ENCODE measurements at regions not wholly inside any gene's neighbourhood (a gene's known extent, or its start where the extent isn't known, plus 50 kb on each side); places are given as distances from the start of the nearest gene placed in this dataset.

- Histone ChIP-seq H3K9ac (ENCODE audit: insufficient read depth, low read depth, low read length) (no peak overlapping the region), H3K9me3 (ENCODE audit: low read length) (no peaks in the 10 kb centered on the region), H3K79me2 (ENCODE audit: insufficient read depth, low read length) (no peaks in the 10 kb centered on the region), H4K20me1 (ENCODE audit: insufficient read depth, low read length) (no peaks in the 10 kb centered on the region), H3K4me2 (ENCODE audit: low read depth, low read length) (no peak overlapping the region), H2AFZ (ENCODE audit: low read length) (no peak overlapping the region), H3K4me1 (ENCODE audit: insufficient read depth, low read length) (no peaks in the 10 kb centered on the region), H3K27me3 (ENCODE audit: control insufficient read depth in 1 of 2, insufficient read depth in 2 of 2, low read length in 2 of 2) (no peaks in the 10 kb centered on the region), H3K36me3 (replicated peaks in 1 of 2; ENCODE audit: control insufficient read depth in 1 of 2, insufficient read depth in 2 of 2, low read length in 2 of 2) (no peaks in the 10 kb centered on the region), H3K27ac (ENCODE audit: extremely low read length, insufficient read depth, low read length) (no peak overlapping the region), H3K4me3 (replicated peaks in 1 of 3; ENCODE audit: insufficient read depth in 1 of 3, low read depth in 2 of 3, low read length in 3 of 3) (no peak overlapping the region)
- no TSS peak for BruUV-seq (replicated peaks)
- no peak for DNase-seq (ENCODE audit: low spot score)
- TF ChIP-seq SSRP1 (CRISPR knock-in tag; IDR thresholded peaks at IDR 0.05) (no peak), TIGD3 (CRISPR knock-in tag; IDR thresholded peaks at IDR 0.05; ENCODE audit: borderline replicate concordance) (no peak), SIN3B (IDR thresholded peaks at IDR 0.05; ENCODE audit: low read length) (no peak), ZSCAN20 (CRISPR knock-in tag; IDR thresholded peaks at IDR 0.05; ENCODE audit: borderline replicate concordance) (no peak), ZNF577 (CRISPR knock-in tag; IDR thresholded peaks at IDR 0.05; ENCODE audit: borderline replicate concordance, low read depth) (no peak), ZNF335 (CRISPR knock-in tag; IDR thresholded peaks at IDR 0.05) (no peak), SKIL (CRISPR knock-in tag; IDR thresholded peaks at IDR 0.05; ENCODE audit: borderline replicate concordance) (no peak), SNAI1 (CRISPR knock-in tag; IDR thresholded peaks at IDR 0.05; ENCODE audit: borderline replicate concordance) (no peak), MAFG (CRISPR knock-in tag; IDR thresholded peaks at IDR 0.05) (no peak), MYNN (CRISPR knock-in tag; IDR thresholded peaks at IDR 0.05; ENCODE audit: low read depth) (no peak), ZNF816 (CRISPR knock-in tag; IDR thresholded peaks at IDR 0.05; ENCODE audit: borderline replicate concordance) (no peak), NFIB (CRISPR knock-in tag; IDR thresholded peaks at IDR 0.05; ENCODE audit: borderline replicate concordance) (no peak), HES4 (CRISPR knock-in tag; IDR thresholded peaks at IDR 0.05; ENCODE audit: borderline replicate concordance) (no peak), ZNF784 (CRISPR knock-in tag; IDR thresholded peaks at IDR 0.05; ENCODE audit: borderline replicate concordance) (no peak), ZNF83 (CRISPR knock-in tag; IDR thresholded peaks at IDR 0.05; ENCODE audit: borderline replicate concordance) (no peak), ZMYM3 (CRISPR knock-in tag; IDR thresholded peaks at IDR 0.05) (no peak), ZNF562 (CRISPR knock-in tag; IDR thresholded peaks at IDR 0.05; ENCODE audit: borderline replicate concordance) (no peak), SP4 (CRISPR knock-in tag; IDR thresholded peaks at IDR 0.05) (no peak), ZNF773 (CRISPR knock-in tag; IDR thresholded peaks at IDR 0.05; ENCODE audit: borderline replicate concordance) (no peak)
- POLR2A ChIA-PET: no interaction called here
- no peak for FAIRE-seq
- ATAC-seq: no peak
- CTCF ChIA-PET (ENCODE audit: low intra/inter-chr PET ratio, low total read pairs): no interaction called here
- in situ Hi-C loops (cut with HindIII; ENCODE audit: extremely low pct_ligation_motif_present, low pct_unique_long_range_greater_than_20kb): no loop called here
- 0% methylated on average over 2 of the region's 2 CpGs for WGBS (ENCODE audit: low lambda C conversion rate)
- intact Hi-C loops (cut with micrococcal nuclease; ENCODE audit: unreplicated experiment): no loop called here
Measured at GRCh38 chr10:64855941-64856340, 1334.7 kb downstream of the REEP3 start.

Measured in HepG2 (cell line).